ENCODE measurements at regions not wholly inside any gene's neighbourhood (a gene's known extent, or its start where the extent isn't known, plus 50 kb on each side); places are given as distances from the start of the nearest gene placed in this dataset.
"Not testable (repeated sequence)": the region's sequence is repeated elsewhere in the genome, so short reads cannot be mapped to it uniquely, and the experiment has no call there.

GRCh38 chr16:10232757-10233156, 50.5 kb upstream of the GRIN2A start:
- DNase-seq: no peak

DNA sequence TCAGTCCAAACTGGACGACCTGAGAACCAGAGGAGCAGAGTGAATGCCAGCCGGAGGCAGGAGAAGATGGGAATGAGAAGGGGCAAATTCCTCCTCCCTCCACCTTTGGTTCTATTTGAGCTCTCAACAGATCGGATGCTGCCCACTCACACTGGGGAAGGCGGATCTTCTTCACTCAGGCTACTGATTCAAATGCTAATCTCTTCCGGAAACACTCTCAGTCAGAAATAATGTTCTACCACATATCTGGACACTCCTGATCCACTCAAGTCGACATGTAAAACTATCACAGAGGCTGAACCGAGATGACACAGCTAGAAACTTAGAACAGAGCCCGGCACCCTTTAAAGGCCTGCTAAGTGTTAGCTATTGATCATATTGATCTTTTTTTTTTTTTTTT, 57.4 kb upstream of the GRIN2A start:
- no peak for DNase-seq

GRCh38 chr16:10240854-10241613, 58.8 kb upstream of the GRIN2A start:
- DNase-seq: no peak

GRCh38 chr16:10242097-10242496, 59.9 kb upstream of the GRIN2A start:
- DNase-seq: no peak

DNA sequence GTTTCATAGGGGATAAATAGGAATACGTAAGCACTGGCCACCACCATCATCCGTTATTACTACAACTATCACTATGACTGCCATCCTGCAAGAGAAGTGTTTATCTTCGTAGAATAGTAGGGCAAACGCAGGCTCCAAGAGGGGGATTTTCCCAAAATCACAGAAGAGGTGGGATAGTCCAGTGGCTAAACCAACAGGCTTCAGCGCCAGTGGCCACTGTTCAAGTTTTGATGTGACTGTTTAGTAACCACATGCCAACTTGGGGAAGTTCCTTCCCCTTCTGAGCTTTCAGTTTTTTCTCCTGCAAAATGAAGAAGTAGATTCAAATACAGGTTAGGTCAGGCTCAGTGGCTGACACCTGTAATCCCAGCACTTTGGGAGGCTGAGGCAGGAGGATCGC, 60.7 kb upstream of the GRIN2A start:
- DNase-seq: no peak

DNA sequence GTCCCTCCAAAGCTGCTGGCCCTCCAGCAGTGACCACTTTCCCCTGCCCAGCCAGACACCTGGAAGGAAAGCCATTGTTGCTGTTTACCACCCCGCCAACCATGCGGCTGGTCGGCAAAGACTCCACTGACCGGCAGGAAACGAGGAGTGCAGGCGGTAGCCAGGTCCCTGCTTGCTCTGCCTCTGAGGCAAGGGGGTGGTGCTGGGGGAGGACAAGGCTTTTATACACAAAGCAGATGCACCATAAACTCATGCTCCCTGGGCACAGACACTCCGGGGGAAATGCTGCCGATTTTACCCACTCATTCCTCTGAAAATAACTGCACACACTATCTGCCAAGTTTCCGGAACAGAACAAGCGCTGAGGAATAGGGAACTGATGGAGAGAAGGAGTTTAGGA, 62.8 kb upstream of the GRIN2A start:
- DNase-seq: no peak

DNA sequence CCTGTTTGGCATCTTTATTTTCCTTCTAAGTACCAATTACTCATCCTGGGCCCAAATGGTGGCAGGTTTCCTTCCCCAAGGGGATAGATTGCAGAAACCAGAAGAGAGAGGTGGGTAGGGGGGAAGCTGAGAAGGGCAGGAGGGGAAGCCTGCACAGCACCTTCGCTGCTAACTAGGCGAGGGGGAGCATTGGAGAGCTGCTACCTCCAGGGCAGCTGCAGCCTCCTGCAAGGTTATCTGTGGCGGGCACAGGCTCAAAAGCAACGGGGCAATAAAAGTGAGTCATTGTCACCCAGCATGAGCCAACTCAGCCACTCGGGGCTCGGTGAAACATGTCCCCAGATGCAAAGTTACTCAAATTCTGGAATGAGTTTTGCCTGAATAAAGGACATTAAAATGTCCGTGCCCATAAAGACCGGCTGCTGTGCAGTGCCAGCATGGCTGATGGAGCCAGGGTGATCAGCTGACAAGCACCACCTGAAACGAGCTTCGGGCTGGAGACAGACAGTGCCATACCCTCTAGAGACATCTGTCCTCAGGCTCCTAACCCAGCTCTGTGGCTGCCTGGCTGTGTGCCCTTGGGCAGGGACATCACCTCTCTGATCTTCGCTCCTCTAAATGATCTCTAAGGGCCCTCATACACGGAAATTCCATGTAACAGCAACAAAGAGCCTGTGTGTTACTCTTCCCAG, 68.1 kb upstream of the GRIN2A start:
- DNase-seq: no peak

DNA sequence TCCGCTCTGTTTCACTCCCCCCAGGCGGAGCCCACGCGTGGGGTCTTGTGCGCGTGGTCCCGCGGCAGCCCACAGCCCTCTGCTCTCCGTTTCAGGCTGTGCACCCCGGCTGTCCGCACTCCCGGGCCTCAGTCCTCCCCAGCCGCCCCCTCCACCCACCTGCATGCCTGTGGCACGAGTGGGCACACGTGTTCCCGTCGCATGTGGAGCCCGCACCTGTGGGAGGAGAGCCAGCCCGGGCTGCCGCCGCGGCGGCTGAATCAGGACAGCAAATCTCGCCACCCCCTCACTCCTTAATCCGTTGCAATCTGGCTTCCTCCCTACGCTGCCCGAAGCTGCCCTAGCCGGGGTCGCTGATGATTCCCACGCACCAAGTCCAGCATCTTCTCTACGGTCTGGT, 69.9 kb upstream of the GRIN2A start:
- no peak for DNase-seq

DNA sequence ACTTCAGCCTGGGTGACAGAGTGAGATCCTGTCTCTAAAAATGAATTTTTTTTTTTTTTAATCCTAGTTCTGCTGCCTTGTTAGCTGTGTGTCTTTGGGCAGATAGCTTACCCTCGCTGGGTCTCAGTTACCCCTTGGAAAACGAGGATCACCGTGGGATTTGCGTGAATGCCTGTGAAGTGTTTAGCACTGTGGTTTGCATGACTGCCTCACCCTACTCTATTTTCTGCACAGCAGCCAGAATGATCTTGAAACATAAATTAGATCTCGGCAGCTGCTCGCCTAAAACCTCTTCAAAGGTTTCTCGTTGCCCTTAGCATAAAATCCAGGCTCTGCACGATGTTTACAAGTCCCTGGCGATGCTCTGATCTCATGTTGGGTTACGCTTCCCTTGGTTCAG, 71.2 kb upstream of the GRIN2A start:
- DNase-seq: no peak

DNA sequence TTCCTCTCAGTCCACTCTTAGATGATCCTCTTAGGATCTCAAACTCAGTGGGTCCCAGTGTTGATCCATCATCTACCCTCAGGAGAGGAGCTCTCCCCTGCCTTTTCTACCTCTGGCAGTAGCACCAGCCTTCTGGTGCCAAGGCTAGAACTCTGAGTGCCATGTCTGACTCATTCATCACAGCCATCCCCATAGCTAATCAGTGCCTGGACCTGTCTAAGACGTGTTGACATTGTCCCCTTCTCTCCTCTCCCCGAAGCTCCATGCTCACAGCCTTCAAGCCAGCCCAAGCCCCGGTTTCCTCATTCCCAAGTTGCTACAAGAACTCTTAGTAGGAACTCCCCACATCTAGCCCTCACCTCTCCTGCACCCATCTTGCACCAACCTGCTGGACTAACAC, 73.5 kb upstream of the GRIN2A start:
- DNase-seq: no peak

- DNase-seq: peak; percentile 23
These were observed 74.8 kb upstream of the GRIN2A start for GRCh38 chr16:10256784-10257641.

DNA sequence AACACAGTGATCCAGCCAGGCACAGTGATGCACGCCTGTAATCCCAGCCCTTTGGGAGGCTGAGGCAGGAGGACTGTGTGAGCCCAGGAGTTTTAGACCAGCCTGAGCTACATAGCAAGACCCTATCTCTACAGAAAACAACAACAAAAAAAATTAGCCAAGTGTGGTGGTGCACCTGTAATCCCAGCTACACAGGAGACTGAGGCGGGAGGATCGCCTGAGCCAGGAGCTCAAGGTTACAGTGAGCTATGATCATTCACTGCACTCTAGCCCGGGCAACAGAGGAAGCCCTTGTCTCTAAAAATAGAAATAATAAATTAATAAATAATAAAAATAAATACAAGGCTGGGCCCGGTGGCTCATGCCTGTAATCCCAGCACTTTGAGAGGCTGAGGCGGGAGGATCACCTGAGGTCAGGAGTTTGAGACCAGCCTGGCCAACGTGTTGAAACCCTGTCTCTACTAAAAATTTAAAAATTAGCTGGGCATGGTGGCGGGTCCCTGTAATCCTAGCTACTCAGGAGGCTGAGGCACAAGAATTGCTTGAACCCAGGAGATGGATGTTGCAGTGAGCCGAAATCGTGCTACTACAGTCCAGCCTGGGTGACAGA, 75.5 kb upstream of the GRIN2A start:
- not testable (repeated sequence) for DNase-seq

DNA sequence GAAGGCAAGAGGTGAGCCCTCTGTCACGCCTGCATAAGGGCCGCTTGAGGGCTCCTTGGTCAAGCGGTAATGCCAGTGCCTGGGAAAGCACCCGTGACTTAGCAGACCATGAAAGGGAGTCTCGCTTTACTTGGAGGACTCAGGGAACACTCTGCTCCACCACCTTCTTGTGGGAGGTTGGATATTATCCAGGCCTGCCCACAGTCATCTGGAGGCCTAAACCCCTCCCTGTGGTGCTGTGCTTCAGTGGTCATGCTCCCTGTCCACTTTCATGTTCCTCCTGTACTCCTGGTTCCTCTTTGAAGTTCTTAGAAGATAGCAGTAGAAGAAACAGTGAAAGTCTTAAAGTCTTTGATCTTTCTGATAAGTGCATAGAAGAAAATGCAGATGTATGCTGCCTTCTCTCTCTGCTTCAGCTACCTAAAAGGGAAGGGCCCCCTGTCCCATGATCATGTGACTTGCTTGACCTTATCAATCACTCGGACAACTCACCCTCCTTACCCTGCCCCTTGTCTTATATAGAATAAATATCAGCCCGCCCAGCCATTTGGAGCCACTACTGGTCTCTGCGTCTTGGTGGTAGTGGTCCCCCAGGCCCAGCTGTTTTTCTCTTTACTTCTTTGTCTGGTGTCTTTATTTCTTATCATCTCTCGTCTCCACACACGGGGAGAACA, 76.8 kb upstream of the GRIN2A start:
- DNase-seq: not testable (repeated sequence)

GRCh38 chr16:10261077-10261476, 78.8 kb upstream of the GRIN2A start:
- DNase-seq: no peak

- not testable (repeated sequence) for DNase-seq
These were observed 79.3 kb upstream of the GRIN2A start for GRCh38 chr16:10261526-10261925.

- DNase-seq: no peak
These were observed 80.3 kb upstream of the GRIN2A start for GRCh38 chr16:10262377-10263132.

- DNase-seq: no peak
These were observed 83.8 kb upstream of the GRIN2A start for GRCh38 chr16:10265770-10266615.

- no peak for DNase-seq
These were observed 84.6 kb upstream of the GRIN2A start for GRCh38 chr16:10266809-10267208.

DNA sequence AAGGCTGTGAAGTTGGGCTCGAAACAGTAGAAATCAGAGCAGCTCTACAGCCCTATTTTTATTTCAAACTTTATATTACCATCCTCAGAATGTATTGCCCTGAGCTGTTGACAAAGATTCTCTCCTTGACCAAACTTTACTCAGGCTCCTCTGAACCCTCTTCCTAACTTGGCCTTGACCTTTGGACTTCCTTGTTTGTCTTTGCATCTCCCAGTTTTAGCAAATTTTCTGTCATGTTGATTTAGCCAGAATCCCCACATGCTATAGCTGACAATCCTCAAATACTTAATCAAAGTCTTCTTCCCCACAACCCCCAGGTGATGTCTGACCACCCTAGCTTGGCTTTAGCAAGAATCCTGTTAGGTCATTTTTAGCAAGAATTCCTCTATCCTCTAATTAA, 87.4 kb upstream of the GRIN2A start:
- DNase-seq: no peak

DNA sequence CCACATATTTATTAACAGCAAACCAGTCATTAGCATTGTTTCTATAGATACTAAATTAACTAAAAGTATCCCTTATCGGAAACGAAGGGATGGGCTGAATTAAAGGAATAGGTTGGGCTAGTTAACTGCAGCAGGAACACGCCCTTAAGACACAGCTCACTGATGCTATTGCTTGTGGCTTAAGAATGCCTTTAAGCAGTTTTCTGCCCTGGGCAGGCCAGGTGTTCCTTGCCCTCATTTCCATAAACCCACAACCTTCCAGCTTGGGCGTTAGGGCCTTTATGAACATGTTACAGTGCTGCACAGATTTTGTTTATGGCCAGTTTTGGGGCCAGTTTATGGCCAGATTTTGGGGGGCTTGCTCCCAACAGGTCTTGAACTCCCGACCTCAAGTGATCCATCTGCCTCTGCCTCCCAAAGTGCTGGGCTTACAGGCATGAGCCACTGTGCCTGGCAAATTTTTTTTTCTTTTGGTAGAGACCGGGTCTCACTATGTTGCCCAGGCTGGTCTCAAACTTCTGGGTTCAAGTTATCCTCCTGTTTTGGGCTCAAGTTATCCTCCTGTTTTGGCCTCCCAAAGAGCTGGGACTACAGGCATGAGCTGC, 90.1 kb upstream of the GRIN2A start:
- not testable (repeated sequence) for DNase-seq
